ENCODE measurements at regions not wholly inside any gene's neighbourhood (a gene's known extent, or its start where the extent isn't known, plus 50 kb on each side); places are given as distances from the start of the nearest gene placed in this dataset.

GRCh38 chr1:157357111-157357510 is 195.2 kb downstream of the FCRL5 start (continued):
- TF ChIP-seq REST (IDR thresholded peaks at IDR 0.05; ENCODE audit: low read depth, low read length) (no peak), USF2 (IDR thresholded peaks at IDR 0.05; ENCODE audit: borderline replicate concordance, low read depth, low read length) (no peak), FOSL2 (IDR thresholded peaks at IDR 0.05; ENCODE audit: borderline replicate concordance, low read depth) (no peak), IRF3 (IDR thresholded peaks at IDR 0.05; ENCODE audit: low read depth, low read length) (no peak), ELF1 (IDR thresholded peaks at IDR 0.05) (no peak), FOXJ3 (CRISPR knock-in tag; IDR thresholded peaks at IDR 0.05) (no peak), MXI1 (IDR thresholded peaks at IDR 0.05; ENCODE audit: low read depth, low read length) (no peak), GATA2 (CRISPR knock-in tag; IDR thresholded peaks at IDR 0.05) (no peak)

GRCh38 chr1:157356601-157357000 is 195.7 kb downstream of the FCRL5 start:
- Histone ChIP-seq H3F3A (replicated peaks; ENCODE audit: insufficient read depth) (no peaks in the 10 kb centered on the region), H3K4me2 (no peak overlapping the region), H3K9me2 (no peaks in the 10 kb centered on the region), H4K20me1 (ENCODE audit: insufficient read depth) (no peaks in the 10 kb centered on the region), H3K36me3 (replicated peaks in 1 of 2; ENCODE audit: control insufficient read depth in 1 of 2, insufficient read depth in 2 of 2, low read length in 1 of 2) (no peaks in the 10 kb centered on the region), H2AFZ (ENCODE audit: low read depth) (no peak overlapping the region), H3K27me3 (ENCODE audit: insufficient read depth) (peaks cover 23% of the 10 kb centered on the region), H3K9me3 (no peaks in the 10 kb centered on the region), H3K9ac (no peak overlapping the region), H3K79me2 (ENCODE audit: insufficient read depth) (no peaks in the 10 kb centered on the region), H3K4me1 (ENCODE audit: control insufficient read depth in 1 of 2, insufficient read depth in 2 of 2, low read depth in 1 of 2, low read length in 1 of 2) (no peaks in the 10 kb centered on the region), H3K27ac (ENCODE audit: low read depth in 2 of 2, low read length in 1 of 2) (no peak overlapping the region), H3K4me3 (ENCODE audit: low read depth in 2 of 2, low read length in 1 of 2) (no peak overlapping the region)
- CTCF ChIA-PET = interaction anchor here (0.6 to 3.4 kb wide), 2 partner anchors 14 to 1500 kb away, joined by 3 to 17 read pairs; no protein-coding TSS in a partner anchor
- DNase-seq = no peak
- POLR2A ChIA-PET = no interaction called here
- WGBS (ENCODE audit: low lambda C conversion rate) = 0% methylated on average over 2 of the region's 3 CpGs
- TF ChIP-seq PBX3 (IDR thresholded peaks at IDR 0.05) (no peak), RAD21 (IDR thresholded peaks at IDR 0.05; ENCODE audit: low read length) (no peak), RXRA (IDR thresholded peaks at IDR 0.05; ENCODE audit: borderline replicate concordance, low read depth) (no peak), TAF1 (IDR thresholded peaks at IDR 0.05; ENCODE audit: borderline replicate concordance, low read depth, low read length) (no peak), POLR2AphosphoS5 (IDR thresholded peaks at IDR 0.05; ENCODE audit: low read depth, low read length) (no peak), RCOR1 (IDR thresholded peaks at IDR 0.05; ENCODE audit: low read length) (no peak), FOXM1 (IDR thresholded peaks at IDR 0.05; ENCODE audit: low read depth) (no peak), RFX5 (IDR thresholded peaks at IDR 0.05; ENCODE audit: low read length) (no peak), EP300 (IDR thresholded peaks at IDR 0.05; ENCODE audit: borderline replicate concordance in 1 of 2, low read depth in 1 of 2, low read length in 1 of 2) (no peak), CHD2 (IDR thresholded peaks at IDR 0.05; ENCODE audit: low read length, partially characterized antibody) (no peak), MEF2A (IDR thresholded peaks at IDR 0.05; ENCODE audit: borderline replicate concordance, low read depth) (no peak), NRF1 (IDR thresholded peaks at IDR 0.05; ENCODE audit: low read depth, low read length) (no peak), MXI1 (IDR thresholded peaks at IDR 0.05; ENCODE audit: low read depth, low read length) (no peak), GABPA (IDR thresholded peaks at IDR 0.05; ENCODE audit: low read depth) (no peak), ELF1 (IDR thresholded peaks at IDR 0.05) (no peak), SIN3A (IDR thresholded peaks at IDR 0.05; ENCODE audit: borderline replicate concordance, low read depth, low read length) (no peak), CTCF (IDR thresholded peaks at IDR 0.05) (no peak), USF1 (IDR thresholded peaks at IDR 0.05; ENCODE audit: borderline replicate concordance, low read depth) (no peak)

Data from SK-N-SH (cell line).